ENCODE measurements at regions not wholly inside any gene's neighbourhood (a gene's known extent, or its start where the extent isn't known, plus 50 kb on each side); places are given as distances from the start of the nearest gene placed in this dataset.

GRCh38 chr1:58038574-58038973, 508.0 kb downstream of the OMA1 start:
- no peaks in the 10 kb centered on the region for H3K4me1 ChIP-seq (ENCODE audit: control insufficient read depth, extremely low read depth, insufficient read depth, low read length)
- no peak overlapping the region for H3K27ac ChIP-seq (ENCODE audit: insufficient read depth, low read length)
- no peaks in the 10 kb centered on the region for H4K20me1 ChIP-seq (ENCODE audit: control insufficient read depth, extremely low read depth, insufficient read depth, low read length)
- no peaks in the 10 kb centered on the region for H3K27me3 ChIP-seq (ENCODE audit: control insufficient read depth, insufficient read depth, low read length)
- no peaks in the 10 kb centered on the region for H3K79me2 ChIP-seq (ENCODE audit: control insufficient read depth, insufficient read depth, low read length)
- H3K4me3 ChIP-seq (replicated peaks in 1 of 4; ENCODE audit: control extremely low read depth in 1 of 4, insufficient read depth in 1 of 4, low read depth in 3 of 4, low read length in 4 of 4): no peak overlapping the region
- TF ChIP-seq EZH2 (IDR thresholded peaks at IDR 0.05; ENCODE audit: low read length, missing control alignments) (no peak), CTCF (conservative IDR thresholded peaks at IDR 0.05 in 1 of 2, IDR thresholded peaks at IDR 0.05 in 1 of 2; ENCODE audit: low read depth in 1 of 2, low read length in 2 of 2) (no peak)
- no peak overlapping the region for H3K4me2 ChIP-seq (ENCODE audit: extremely low read depth, insufficient read depth, low read length)
- no peak overlapping the region for H2AFZ ChIP-seq (ENCODE audit: low read length)
- no peak overlapping the region for H3K9ac ChIP-seq (ENCODE audit: insufficient read depth, low read length)
- no peaks in the 10 kb centered on the region for H3K36me3 ChIP-seq (ENCODE audit: control insufficient read depth, insufficient read depth, low read length)
- no peaks in the 10 kb centered on the region for H3K9me3 ChIP-seq (ENCODE audit: control insufficient read depth, insufficient read depth, low read depth, low read length)
- DNase-seq (ENCODE audit: low read depth in 2 of 2): no peak

GRCh38 chr1:58035523-58035922, 511.0 kb downstream of the OMA1 start:
- no peaks in the 10 kb centered on the region for H3K4me1 ChIP-seq (ENCODE audit: control insufficient read depth, extremely low read depth, insufficient read depth, low read length)
- peak in 1 of 2 donors; percentile 2 for DNase-seq (ENCODE audit: low read depth in 2 of 2)
- TF ChIP-seq CTCF (conservative IDR thresholded peaks at IDR 0.05 in 1 of 2, IDR thresholded peaks at IDR 0.05 in 1 of 2; ENCODE audit: low read depth in 1 of 2, low read length in 2 of 2): no peak
- TF ChIP-seq EZH2 (IDR thresholded peaks at IDR 0.05; ENCODE audit: low read length, missing control alignments): no peak
- H3K9me3 ChIP-seq (ENCODE audit: control insufficient read depth, insufficient read depth, low read depth, low read length): no peaks in the 10 kb centered on the region
- H3K36me3 ChIP-seq (ENCODE audit: control insufficient read depth, insufficient read depth, low read length): no peaks in the 10 kb centered on the region
- no peak overlapping the region for H3K4me2 ChIP-seq (ENCODE audit: extremely low read depth, insufficient read depth, low read length)
- no peak overlapping the region for H3K4me3 ChIP-seq (replicated peaks in 1 of 4; ENCODE audit: control extremely low read depth in 1 of 4, insufficient read depth in 1 of 4, low read depth in 3 of 4, low read length in 4 of 4)
- no peak overlapping the region for H3K27ac ChIP-seq (ENCODE audit: insufficient read depth, low read length)
- H3K9ac ChIP-seq (ENCODE audit: insufficient read depth, low read length): no peak overlapping the region
- no peaks in the 10 kb centered on the region for H4K20me1 ChIP-seq (ENCODE audit: control insufficient read depth, extremely low read depth, insufficient read depth, low read length)
- H3K79me2 ChIP-seq (ENCODE audit: control insufficient read depth, insufficient read depth, low read length): no peaks in the 10 kb centered on the region
- no peaks in the 10 kb centered on the region for H3K27me3 ChIP-seq (ENCODE audit: control insufficient read depth, insufficient read depth, low read length)
- no peak overlapping the region for H2AFZ ChIP-seq (ENCODE audit: low read length)

GRCh38 chr1:58033311-58033710, 513.2 kb downstream of the OMA1 start:
- Histone ChIP-seq H3K36me3 (ENCODE audit: control insufficient read depth, insufficient read depth, low read length) (no peaks in the 10 kb centered on the region), H4K20me1 (ENCODE audit: control insufficient read depth, extremely low read depth, insufficient read depth, low read length) (no peaks in the 10 kb centered on the region), H3K4me1 (ENCODE audit: control insufficient read depth, extremely low read depth, insufficient read depth, low read length) (no peaks in the 10 kb centered on the region), H3K4me3 (replicated peaks in 1 of 4; ENCODE audit: control extremely low read depth in 1 of 4, insufficient read depth in 1 of 4, low read depth in 3 of 4, low read length in 4 of 4) (no peak overlapping the region), H3K9ac (ENCODE audit: insufficient read depth, low read length) (no peak overlapping the region), H3K4me2 (ENCODE audit: extremely low read depth, insufficient read depth, low read length) (no peak overlapping the region), H3K79me2 (ENCODE audit: control insufficient read depth, insufficient read depth, low read length) (no peaks in the 10 kb centered on the region), H3K27me3 (ENCODE audit: control insufficient read depth, insufficient read depth, low read length) (no peaks in the 10 kb centered on the region), H3K9me3 (ENCODE audit: control insufficient read depth, insufficient read depth, low read depth, low read length) (no peaks in the 10 kb centered on the region), H2AFZ (ENCODE audit: low read length) (no peak overlapping the region), H3K27ac (ENCODE audit: insufficient read depth, low read length) (no peak overlapping the region)
- no peak for DNase-seq (ENCODE audit: low read depth in 2 of 2)
- TF ChIP-seq EZH2 (IDR thresholded peaks at IDR 0.05; ENCODE audit: low read length, missing control alignments): no peak
- TF ChIP-seq CTCF (conservative IDR thresholded peaks at IDR 0.05 in 1 of 2, IDR thresholded peaks at IDR 0.05 in 1 of 2; ENCODE audit: low read depth in 1 of 2, low read length in 2 of 2): no peak
